ENCODE measurements at regions not wholly inside any gene's neighbourhood (a gene's known extent, or its start where the extent isn't known, plus 50 kb on each side); places are given as distances from the start of the nearest gene placed in this dataset.

DNA sequence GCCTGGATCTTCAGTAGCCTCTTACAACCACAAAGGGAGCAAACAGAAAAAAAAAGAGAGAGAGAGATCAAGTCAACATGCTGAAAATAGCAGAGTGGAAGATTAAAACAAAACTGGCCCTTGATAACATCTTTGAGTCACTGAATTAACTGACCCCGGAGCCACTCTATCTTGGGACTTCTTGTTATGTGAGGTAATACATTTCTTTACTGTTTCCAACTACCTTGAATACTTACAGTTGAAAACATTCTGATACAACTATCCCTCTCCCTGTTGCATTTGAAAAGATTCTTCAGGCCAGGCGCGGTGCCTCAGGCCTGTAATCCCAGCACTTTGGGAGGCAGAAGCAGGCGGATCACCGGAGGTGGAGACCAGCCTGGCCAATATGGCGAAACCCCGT lies 208.1 kb downstream of the MEMO1 start:
- no TSS peak for BruUV-seq (replicated peaks)
- ChIA-PET CTCF (no interaction called here), RAD21 (ENCODE audit: unreplicated experiment) (no interaction called here), SMC1A (ENCODE audit: uncharacterized antibody, unreplicated experiment) (no interaction called here), POLR2A (no interaction called here)
- Histone ChIP-seq H4K20me1 (ENCODE audit: control insufficient read depth, insufficient read depth) (no peaks in the 10 kb centered on the region), H3K9me3 (replicated peaks; ENCODE audit: control insufficient read depth, insufficient read depth, low read length) (no peaks in the 10 kb centered on the region), H3K27me3 (replicated peaks in 1 of 2; ENCODE audit: control insufficient read depth in 2 of 2, insufficient read depth in 2 of 2, low read length in 1 of 2) (no peaks in the 10 kb centered on the region), H3K4me3 (no peak overlapping the region), H3K4me2 (ENCODE audit: control insufficient read depth, insufficient read depth) (no peak overlapping the region), H3K79me2 (ENCODE audit: control insufficient read depth, insufficient read depth, low read length) (no peaks in the 10 kb centered on the region), H3K4me1 (ENCODE audit: control insufficient read depth, insufficient read depth, low read length) (no peaks in the 10 kb centered on the region), H3K27ac (ENCODE audit: control insufficient read depth, insufficient read depth) (no peak overlapping the region), H2AFZ (ENCODE audit: control insufficient read depth, low read depth, low read length) (no peak overlapping the region), H3K36me3 (ENCODE audit: control insufficient read depth in 2 of 2, insufficient read depth in 2 of 2, low read length in 1 of 2) (no peaks in the 10 kb centered on the region), H3K9ac (ENCODE audit: control insufficient read depth, insufficient read depth, low read length) (no peak overlapping the region)
- TF ChIP-seq, protein P1, sequence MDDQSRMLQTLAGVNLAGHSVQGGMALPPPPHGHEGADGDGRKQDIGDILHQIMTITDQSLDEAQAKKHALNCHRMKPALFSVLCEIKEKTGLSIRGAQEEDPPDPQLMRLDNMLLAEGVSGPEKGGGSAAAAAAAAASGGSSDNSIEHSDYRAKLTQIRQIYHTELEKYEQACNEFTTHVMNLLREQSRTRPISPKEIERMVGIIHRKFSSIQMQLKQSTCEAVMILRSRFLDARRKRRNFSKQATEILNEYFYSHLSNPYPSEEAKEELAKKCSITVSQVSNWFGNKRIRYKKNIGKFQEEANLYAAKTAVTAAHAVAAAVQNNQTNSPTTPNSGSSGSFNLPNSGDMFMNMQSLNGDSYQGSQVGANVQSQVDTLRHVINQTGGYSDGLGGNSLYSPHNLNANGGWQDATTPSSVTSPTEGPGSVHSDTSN (IDR thresholded peaks at IDR 0.05; ENCODE audit: insufficient replicate concordance, low read depth, low read length) = no peak
- TF ChIP-seq MTA3 (IDR thresholded peaks at IDR 0.05; ENCODE audit: borderline replicate concordance, low read length) (no peak), EED (IDR thresholded peaks at IDR 0.05; ENCODE audit: low read depth) (no peak), GABPA (IDR thresholded peaks at IDR 0.05; ENCODE audit: low read depth) (no peak), TCF3 (IDR thresholded peaks at IDR 0.05; ENCODE audit: borderline replicate concordance, insufficient read depth, low read depth, low read length) (no peak), EP300 (IDR thresholded peaks at IDR 0.05; ENCODE audit: borderline replicate concordance in 1 of 2, control insufficient read depth in 1 of 2, low read depth in 2 of 2, low read length in 2 of 2) (no peak), CBFB (IDR thresholded peaks at IDR 0.05; ENCODE audit: low read depth) (no peak), ZNF274 (IDR thresholded peaks at IDR 0.05; ENCODE audit: insufficient read depth, insufficient read length) (no peak), SIX5 (IDR thresholded peaks at IDR 0.05; ENCODE audit: low read depth, low read length, severe bottlenecking) (no peak), TBL1XR1 (IDR thresholded peaks at IDR 0.05; ENCODE audit: low read depth, low read length) (no peak), ZNF384 (IDR thresholded peaks at IDR 0.05; ENCODE audit: borderline replicate concordance, low read depth, low read length) (no peak)
- TF ChIP-seq, protein P2, sequence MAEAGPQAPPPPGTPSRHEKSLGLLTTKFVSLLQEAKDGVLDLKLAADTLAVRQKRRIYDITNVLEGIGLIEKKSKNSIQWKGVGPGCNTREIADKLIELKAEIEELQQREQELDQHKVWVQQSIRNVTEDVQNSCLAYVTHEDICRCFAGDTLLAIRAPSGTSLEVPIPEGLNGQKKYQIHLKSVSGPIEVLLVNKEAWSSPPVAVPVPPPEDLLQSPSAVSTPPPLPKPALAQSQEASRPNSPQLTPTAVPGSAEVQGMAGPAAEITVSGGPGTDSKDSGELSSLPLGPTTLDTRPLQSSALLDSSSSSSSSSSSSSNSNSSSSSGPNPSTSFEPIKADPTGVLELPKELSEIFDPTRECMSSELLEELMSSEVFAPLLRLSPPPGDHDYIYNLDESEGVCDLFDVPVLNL (IDR thresholded peaks at IDR 0.05; ENCODE audit: low read depth, low read length) = no peak
- TF ChIP-seq, protein P3, sequence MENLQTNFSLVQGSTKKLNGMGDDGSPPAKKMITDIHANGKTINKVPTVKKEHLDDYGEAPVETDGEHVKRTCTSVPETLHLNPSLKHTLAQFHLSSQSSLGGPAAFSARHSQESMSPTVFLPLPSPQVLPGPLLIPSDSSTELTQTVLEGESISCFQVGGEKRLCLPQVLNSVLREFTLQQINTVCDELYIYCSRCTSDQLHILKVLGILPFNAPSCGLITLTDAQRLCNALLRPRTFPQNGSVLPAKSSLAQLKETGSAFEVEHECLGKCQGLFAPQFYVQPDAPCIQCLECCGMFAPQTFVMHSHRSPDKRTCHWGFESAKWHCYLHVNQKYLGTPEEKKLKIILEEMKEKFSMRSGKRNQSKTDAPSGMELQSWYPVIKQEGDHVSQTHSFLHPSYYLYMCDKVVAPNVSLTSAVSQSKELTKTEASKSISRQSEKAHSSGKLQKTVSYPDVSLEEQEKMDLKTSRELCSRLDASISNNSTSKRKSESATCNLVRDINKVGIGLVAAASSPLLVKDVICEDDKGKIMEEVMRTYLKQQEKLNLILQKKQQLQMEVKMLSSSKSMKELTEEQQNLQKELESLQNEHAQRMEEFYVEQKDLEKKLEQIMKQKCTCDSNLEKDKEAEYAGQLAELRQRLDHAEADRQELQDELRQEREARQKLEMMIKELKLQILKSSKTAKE (IDR thresholded peaks at IDR 0.05; ENCODE audit: low read depth, poor library complexity, severe bottlenecking) = no peak
- TF ChIP-seq, protein P4, sequence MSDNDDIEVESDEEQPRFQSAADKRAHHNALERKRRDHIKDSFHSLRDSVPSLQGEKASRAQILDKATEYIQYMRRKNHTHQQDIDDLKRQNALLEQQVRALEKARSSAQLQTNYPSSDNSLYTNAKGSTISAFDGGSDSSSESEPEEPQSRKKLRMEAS (IDR thresholded peaks at IDR 0.05; ENCODE audit: low read depth, low read length) = no peak
- TF ChIP-seq, protein P5, sequence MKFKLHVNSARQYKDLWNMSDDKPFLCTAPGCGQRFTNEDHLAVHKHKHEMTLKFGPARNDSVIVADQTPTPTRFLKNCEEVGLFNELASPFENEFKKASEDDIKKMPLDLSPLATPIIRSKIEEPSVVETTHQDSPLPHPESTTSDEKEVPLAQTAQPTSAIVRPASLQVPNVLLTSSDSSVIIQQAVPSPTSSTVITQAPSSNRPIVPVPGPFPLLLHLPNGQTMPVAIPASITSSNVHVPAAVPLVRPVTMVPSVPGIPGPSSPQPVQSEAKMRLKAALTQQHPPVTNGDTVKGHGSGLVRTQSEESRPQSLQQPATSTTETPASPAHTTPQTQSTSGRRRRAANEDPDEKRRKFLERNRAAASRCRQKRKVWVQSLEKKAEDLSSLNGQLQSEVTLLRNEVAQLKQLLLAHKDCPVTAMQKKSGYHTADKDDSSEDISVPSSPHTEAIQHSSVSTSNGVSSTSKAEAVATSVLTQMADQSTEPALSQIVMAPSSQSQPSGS (IDR thresholded peaks at IDR 0.05; ENCODE audit: low read length) = no peak
- TF ChIP-seq, protein P6, sequence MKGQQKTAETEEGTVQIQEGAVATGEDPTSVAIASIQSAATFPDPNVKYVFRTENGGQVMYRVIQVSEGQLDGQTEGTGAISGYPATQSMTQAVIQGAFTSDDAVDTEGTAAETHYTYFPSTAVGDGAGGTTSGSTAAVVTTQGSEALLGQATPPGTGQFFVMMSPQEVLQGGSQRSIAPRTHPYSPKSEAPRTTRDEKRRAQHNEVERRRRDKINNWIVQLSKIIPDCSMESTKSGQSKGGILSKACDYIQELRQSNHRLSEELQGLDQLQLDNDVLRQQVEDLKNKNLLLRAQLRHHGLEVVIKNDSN (IDR thresholded peaks at IDR 0.05; ENCODE audit: borderline replicate concordance, extremely low read length, insufficient read depth, low read depth, low read length) = no peak
- DNase-seq (ENCODE audit: low read depth, low spot score) (no peak), FAIRE-seq (no peak), ATAC-seq (no peak)
- WGBS (ENCODE audit: insufficient coverage, insufficient replicate concordance, low lambda C conversion rate, missing lambda C conversion rate) = 86% methylated on average over 7 of the region's 7 CpGs
- in situ Hi-C loops (cut with MboI) (no loop called here), intact Hi-C loops (cut with micrococcal nuclease; ENCODE audit: unreplicated experiment) (no loop called here)

Data from GM12878 (cell line).